ENCODE measurements at regions not wholly inside any gene's neighbourhood (a gene's known extent, or its start where the extent isn't known, plus 50 kb on each side); places are given as distances from the start of the nearest gene placed in this dataset.
A peak's percentile ranks its signal among the peaks of the same experiment; 100 is the strongest.
"Not testable (repeated sequence)": the region's sequence is repeated elsewhere in the genome, so short reads cannot be mapped to it uniquely, and the experiment has no call there.

DNA sequence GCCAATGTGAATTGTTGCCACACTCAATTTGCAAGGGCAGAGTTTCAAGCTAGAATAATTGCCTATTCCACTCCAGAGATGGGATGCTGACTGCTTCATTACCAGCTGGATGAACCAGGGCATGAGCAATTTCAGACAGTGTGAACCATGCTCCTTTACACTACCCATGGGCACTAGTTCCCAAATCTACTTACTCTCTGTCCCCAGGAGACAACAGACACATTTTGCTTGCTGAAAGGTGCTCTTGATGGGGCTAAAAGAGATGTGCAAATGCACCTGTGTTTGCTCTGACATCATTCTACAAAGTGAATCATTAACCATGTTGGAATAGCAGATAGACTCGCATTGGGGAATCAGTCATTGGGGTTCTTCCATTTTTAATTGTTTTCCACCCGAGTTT is 522.3 kb upstream of the NUDT12 start:
- peak; percentile 7 to 54 for DNase-seq

DNA sequence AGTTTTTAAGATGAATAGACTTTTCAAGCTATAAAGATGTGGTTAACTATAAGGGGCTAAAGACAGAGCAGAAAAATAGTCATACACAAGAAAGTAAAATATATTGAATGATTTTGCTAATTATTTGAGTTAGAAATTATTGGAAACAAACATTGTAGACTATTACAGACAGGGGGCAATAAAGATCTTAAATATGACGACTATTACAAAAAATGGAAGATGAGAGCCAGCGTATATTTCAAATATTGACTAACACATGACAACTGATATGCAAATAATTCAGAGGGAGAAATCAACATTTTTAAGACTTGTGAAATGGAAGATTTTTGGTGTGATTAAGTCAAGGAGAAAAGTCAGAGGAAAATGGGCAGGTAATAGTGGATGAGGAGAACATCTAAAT is 520.2 kb upstream of the NUDT12 start:
- no peak for DNase-seq

DNA sequence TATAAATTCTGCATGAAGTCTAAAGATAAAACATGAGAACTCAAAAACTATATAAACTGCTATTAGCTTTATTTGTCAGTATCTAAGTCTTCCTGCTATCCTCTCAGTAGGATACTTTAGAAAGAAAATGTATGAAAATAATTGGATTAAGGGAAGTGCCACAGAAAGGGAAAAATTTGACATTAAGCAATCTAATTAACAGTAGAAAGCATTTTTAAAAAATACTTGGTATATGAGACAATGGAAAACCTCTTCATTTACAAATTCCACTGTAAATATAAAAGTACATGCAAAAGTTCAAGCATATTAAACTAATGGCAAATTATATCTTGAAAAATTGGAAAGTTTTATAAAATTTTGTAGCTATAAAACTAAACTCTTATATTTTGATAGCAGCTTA is 518.6 kb upstream of the NUDT12 start:
- no peak for DNase-seq

DNA sequence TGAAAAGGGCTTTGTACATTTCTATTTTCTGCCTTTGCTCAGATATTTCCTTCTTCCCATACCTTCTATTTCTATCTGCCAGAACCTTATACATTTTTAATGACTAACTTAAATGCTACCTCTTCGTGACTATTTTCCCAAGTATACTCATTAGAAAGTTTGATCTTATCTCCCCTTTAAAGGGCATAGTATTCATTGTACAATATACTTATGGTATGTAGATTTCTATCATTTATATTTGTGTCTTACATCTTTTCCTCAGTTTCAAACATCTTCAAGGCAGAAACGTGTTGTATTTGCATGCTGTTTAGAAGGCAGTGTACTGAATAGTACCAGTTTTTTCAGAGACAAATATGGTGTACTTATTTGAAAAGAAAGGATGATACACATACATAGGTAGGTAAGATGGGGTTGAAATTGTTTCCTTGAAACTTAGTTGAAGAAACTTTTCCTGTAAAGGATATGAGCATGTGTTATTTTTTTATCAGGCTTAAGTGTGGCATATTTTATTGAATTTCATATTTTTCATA is 518.1 kb upstream of the NUDT12 start:
- DNase-seq, result no peak

DNA sequence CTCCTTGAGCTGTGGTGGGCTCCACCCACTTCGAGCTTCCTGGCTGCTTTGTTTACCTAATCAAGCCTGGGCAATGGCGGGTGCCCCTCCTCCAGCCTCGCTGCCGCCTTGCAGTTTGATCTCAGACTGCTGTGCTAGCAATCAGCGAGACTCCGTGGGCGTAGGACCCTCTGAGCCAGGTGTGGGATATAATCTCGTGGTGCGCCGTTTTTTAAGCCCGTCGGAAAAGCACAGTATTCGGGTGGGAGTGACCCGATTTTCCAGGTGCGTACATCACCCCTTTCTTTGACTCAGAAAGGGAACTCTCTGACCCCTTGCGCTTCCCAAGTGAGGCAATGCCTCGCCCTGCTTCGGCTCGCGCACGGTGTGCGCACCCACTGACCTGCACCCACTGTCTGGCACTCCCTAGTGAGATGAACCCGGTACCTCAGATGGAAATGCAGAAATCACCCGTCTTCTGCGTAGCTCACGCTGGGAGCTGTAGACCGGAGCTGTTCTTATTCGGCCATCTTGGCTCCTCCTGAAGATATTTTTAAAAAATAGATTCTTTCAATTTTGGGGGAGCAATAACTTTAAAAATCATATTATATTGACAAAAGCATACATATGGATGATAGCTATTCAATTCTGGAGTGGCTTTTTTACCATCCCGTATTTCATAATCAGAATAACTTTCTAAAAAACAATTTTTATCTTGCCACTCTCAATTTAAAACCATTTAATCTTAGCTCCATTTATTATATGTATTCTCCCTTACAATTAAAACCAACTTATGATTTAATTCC is 517.5 kb upstream of the NUDT12 start:
- DNase-seq, result not testable (repeated sequence)

DNA sequence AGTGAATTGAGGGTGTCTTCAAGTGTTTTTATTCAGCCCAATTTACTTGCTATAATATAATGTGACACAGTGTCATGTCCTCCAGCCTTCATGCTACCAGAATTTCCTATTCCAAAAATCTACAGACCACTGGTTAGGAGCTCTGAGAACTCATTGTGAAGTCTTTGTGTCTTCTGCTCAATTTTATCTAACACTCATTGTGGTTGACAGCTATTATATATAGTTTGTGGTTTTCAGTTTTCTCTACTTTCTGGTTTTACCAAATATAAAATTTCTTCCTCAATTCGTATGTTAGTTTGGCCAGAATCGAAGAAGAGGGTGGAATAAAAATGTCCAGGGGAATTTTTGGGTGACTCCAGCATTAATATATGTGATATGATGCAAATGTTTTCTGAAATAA is 509.3 kb upstream of the NUDT12 start:
- DNase-seq, result no peak

DNA sequence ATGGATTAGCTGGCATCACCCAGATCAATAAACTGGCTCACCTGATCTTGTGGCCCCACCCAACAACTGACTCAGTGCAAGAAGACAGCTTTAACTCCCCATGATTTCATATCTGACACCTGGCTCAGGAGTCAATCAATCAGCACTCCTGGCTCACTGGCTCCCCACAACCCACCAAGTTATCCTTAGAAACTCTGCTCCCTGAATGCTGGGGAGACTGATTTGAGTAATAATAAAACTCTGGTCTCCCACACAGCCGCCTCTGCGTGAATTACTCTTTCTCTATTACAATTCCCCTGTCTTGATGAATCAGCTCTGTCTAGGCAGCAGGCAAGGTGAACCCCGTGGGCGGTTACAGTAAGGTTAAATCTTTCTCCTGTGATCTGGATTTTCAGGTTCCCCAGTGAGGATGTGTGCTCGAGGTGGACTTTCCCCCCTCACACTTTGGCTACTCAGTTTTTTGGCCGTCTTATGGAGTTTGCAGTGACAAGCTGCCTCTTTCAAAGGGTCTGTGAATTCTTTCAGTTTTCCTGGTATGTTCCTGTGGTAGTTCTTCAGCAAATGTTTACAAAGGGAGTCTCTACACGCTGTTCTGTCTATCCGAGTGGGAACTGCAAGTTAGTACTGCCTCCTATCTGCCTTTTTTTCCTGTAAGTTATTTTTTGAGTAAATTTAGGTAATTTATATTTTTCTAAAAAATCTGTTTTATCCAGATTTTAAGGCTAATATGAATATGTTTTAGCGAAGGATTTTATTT is 500.2 kb upstream of the NUDT12 start:
- no peak for DNase-seq

DNA sequence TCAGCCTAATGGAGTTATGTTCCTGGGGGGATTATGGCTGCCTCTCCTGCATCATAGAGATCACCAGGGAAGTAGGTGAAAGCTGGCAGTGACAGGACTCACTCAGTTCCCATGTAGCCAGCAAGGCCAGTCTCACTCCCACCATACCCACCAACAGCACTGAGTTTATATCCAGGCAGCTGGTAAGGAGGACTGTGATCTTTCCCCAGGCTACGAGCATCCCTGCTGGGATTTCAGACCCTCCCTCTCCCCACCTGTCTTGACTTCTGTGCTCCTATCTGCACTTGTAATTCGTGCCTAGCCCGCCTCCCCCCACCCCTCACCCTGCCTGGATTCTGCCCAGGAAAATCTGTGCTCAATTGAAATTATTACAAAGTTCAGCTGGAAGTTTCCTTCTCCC is 499.1 kb upstream of the NUDT12 start:
- no peak for DNase-seq

DNA sequence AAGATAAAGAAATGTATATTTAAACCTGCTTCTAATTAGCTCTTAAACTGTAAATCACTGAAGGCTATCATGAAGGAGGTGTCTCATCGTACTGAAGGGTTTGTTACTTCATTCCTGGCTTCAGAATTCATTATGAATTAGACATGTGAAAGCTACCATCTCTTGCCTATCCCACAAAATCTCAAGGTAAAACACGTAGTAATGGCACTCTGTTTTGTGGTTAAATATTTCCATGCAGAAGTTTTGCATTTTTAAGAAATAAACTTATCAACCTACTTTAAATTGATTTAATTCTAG is 490.7 kb upstream of the NUDT12 start:
- DNase-seq, result no peak

DNA sequence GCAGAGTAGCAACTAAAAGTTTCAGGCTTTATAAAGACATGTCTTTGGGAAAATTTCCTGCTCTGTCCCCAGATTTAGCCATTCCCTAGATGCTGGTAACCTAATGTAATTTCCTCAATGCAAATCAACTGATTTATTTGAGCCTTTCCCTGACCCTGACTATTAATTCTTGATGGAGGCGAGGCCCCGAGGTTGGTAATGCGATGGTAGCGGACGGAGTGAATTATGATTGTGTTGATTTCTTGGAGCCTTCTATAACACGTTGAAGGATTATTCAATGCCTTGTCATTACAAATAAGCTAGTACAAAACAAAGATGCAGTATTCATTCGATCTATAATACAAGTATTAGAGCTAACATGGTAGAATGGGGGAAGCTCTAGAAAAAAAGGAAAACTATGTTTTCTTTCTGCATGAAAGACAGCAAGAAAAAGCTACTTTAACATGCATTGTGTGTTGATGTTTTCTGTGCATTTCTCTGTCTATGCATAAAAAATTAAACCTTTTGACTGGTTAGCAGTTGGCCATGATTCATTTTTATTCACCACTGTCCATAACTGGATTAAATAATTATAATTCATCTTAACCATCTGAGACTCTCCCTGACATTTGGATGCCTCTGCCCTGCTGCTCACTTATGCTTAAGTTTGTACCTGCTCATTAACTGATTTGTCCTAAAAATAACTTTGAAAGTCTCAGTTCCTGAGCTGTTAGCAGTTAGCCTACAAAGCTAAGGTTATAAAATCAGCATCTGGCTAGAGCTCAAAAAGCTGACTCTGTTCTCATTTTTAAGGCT is 490.2 kb upstream of the NUDT12 start:
- DNase-seq, result no peak

DNA sequence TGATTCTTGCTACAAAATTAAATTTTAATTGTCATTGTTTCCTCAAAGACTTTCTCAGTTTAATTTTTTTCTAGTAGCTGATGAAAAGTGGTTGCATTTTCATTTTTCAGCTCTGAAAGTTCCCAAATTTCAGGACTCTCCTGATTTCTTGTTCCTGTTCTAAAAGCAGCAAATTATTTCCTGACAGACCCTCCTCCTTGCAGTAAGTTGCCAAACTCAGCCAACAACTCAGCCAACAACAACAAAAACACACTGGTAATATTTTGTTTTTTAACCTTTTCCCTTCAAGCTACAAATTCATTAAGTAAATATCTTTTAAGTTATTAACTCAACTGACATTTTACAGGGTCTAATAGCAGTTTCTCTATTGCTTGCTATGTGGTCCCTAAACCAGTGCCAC is 487.8 kb upstream of the NUDT12 start:
- DNase-seq, result no peak

DNA sequence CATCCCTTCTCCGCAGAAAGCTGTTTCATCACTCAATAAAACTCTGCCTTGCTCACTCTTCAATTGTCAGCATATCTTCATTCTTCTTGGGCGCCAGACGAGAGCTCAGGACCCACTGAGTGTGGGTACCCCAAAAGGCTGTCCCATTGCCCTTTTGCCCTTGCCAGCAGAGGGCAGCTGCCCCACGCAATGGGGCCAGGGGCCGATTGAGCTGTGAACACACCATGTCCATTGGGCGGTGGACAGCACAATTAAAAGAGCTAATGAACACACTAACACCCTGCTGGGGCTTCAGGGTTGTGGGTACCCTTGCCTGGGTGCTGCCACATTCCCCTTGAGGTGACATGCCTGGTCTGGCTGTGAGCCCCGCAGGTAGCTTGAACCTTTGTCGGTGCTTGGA is 487.2 kb upstream of the NUDT12 start:
- no peak for DNase-seq

DNA sequence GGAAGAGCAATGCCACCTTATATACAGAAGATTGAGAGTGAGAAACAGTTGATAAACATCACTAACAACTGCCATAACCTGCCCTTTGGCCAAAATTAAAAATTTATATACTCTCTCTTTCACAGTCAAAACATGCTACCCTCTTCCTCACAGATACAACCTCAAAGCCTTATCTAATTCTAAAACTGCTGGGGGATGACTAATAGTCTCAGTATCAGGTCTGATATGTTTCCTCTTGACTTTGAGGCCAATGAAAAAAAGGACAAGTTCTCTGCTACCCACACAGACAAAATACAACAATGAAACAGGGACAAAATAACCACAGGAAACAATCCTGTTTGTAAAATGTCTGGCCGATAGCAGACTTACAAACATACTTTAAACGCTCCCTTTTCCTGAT is 485.6 kb upstream of the NUDT12 start:
- DNase-seq, result no peak

DNA sequence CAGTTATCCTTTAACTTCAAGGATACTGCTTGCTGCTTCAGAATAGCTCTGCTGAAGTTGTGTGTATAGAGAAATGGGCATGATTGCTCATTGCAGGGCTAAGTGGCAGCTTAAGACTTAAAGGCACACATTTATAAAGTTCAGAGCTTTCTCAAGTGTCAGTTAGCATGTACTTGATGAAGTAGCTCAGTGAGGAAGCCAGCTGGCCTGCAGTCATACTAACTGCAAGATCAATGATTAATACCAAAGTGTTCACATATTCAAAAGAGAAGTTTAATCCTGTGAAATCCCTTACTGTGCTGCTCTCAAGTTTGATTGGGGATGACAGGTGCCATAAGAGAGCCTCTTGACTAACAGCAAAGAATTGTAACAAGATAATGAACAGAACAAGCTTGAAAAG is 483.4 kb upstream of the NUDT12 start:
- DNase-seq, result no peak

DNA sequence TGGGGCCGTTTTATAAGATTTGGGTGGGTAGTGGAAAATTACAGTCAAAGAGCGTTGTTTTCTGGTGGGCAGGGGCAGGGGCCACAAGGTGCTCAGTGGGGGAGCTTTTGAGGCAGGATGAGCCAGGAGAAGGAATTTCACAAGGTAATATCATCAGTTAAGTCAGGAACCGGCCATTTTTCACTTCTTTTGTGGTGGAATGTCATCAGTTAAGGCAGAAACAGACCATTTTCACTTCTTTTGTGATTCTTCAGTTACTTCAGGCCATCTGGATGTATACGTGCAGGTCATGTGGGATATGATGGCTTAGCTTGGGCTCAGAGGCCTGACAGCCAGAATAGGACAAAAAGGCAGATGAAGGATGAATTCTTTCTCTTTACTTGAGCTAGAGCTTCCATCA is 477.3 kb upstream of the NUDT12 start:
- not testable (repeated sequence) for DNase-seq

DNA sequence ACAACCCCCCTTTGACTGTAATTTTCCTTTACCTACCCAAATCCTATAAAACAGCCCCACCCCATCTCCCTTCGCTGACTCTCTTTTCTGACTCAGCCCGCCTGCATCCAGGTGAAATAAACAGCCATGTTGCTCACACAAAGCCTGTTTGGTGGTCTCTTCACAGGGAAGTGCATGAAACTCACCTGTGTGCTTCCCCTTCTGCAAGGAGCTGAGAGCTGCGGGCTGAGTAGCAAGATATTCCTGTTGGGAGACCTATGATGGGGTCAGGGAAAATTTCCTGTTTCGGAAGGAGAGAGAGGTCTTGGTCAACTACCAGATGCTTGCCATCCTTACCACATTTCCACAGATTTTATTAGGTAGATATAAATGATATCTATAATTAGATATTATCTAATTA is 474.5 kb upstream of the NUDT12 start:
- not testable (repeated sequence) for DNase-seq

DNA sequence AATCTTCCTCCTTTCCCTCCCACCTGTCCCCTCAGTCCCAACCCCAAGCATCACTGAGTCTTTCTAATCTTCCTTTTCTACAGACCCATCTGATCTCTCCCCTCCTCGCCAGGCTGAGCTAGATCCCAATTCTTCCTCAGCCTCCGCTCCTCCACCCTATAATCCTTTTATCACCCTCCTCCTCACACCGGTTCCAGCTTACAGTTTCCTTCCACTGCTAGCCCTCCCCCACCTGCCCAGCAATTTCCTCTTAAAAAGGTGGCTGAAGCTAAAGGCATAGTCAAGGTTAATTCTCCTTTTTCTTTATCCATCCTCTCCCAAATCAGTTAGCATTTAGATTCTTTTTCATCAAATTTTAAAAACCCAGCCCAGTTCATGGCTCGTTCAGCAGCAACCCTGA is 470.6 kb upstream of the NUDT12 start:
- DNase-seq, result not testable (repeated sequence)

DNA sequence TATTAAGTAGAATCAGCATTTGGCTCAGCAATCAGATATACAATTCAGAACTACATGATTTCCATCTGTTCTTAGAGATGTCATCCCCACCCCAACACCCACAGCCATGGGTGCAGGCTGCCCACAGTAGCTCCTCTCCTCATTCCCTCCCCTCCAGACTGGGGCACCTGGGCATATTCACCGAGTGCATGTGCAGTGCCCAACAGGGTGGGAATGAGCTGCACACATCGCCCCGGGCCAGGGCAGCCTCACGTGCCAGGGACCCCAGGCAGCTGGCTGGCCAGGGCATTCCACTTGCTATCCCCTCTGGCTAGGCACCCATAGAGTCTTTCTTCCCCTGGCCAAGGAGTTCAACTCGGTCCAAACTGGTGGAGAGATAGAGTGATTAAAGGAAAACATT is 461.9 kb upstream of the NUDT12 start:
- no peak for DNase-seq

DNA sequence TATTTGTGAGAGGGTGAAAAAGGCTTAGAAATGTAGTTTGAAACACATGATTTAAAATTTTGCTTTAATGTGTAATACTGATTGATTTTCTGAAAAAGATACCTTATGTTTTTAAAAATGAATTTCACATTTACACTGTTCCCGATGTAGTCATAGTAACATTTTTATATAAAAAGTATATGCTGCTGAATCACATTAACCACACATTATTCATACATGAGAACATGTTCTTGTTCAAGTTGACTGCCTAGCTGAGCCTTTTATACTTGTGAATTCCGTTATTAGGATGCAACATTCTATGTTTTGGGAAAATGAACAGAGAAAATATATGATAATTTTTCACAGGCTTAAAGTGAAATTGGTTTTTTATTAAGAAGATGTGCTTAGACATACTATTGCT is 461.1 kb upstream of the NUDT12 start:
- DNase-seq, result no peak

DNA sequence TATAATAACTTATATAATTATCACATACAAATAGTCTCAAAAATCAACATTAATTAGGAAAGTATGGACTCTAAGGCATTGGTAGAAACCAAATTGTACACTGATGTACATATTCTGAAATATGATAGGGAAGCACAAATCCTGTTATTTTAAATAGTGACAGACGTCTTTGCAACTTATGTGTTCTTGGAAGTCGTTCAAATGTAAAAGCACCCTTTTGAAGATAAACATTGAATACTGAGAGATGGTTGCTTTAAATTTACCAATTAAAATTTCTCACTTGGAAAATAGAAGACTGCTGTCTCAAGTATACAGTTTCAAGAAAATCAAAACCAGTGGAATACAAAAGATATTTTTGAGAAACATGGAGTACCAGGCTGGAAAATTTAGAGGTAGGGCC is 457.4 kb upstream of the NUDT12 start:
- no peak for DNase-seq

DNA sequence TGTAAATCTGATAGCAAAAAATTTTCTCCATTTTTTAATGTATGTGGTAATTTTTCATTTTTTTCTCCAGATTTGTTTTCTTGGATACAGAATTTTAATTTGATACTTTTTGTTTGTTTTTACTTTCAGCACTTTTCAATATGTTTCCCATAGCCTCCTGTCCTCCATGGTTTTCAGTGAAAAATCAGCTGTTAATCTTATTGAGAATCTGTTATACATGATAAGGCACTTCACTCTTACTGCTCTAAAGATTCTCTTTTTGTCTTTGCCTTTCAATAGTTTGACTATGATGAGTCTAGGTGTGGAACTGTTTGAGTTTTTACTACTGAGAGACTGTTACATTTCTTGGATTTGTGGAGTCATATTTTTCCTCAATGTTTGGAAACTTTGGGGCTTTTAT is 455.7 kb upstream of the NUDT12 start:
- DNase-seq, result no peak

DNA sequence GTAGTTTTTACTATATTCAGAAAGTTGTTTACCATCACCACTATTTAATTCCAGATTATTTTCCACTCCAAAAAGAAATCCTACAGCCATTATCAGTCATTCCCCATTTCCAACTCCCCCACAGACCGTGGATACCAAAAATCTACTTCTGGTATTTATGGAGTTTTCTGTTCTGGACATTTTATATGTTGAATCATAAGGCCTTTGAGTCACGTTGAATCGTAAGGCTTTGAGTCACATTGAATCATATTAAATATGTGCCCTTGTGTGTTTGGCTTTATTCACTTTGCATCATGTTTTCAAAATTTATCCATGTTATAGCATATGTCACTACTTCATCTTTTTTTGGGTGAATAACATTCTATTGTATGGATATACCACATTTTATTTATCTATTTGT is 454.1 kb upstream of the NUDT12 start:
- no peak for DNase-seq

DNA sequence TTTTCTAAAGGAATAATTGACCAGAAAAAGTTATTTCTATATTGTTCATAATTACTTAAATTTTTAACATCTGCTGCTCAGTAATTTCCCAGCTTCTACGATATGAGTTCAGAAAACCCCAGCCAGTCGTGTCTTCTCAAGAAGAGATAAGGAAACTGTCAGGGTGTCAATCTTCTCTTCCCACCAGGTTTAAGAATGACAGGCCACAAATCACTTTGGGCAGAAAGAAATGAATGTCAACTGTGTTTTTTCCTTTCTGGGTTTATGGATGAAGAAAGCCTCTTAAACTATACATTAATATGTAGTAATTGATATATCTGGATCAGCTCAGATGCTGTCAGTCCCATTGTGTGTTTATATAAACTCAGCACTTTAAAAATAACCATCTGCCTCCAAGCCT is 453.2 kb upstream of the NUDT12 start:
- no peak for DNase-seq

DNA sequence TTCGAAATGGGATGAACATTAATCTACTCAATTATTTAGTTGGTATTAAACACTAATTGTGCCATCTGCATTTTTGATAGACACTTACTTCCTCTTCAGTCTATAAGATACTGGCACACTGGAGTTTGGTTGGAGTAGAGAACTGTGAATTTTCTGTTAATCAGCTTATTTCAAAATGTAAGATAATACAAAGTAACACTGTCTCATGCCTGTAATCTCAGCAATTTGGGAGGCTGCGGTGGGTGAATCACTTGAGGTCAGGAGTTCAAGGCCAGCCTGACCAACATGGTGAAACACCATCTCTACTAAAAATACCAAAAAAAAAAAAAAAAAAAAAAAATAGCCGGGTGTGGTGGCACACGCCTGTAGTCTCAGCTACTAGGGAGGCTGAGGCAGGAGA is 440.2 kb upstream of the NUDT12 start:
- not testable (repeated sequence) for DNase-seq
